B cell (primary cell): ENCODE measurements at regions not wholly inside any gene's neighbourhood (a gene's known extent, or its start where the extent isn't known, plus 50 kb on each side); places are given as distances from the start of the nearest gene placed in this dataset.

Experiments
- ATAC-seq: fragments of 200-7000 bp; cut with Tn5 transposase; one replicate; pipeline ENCODE4 v1.10.0; 2021; ENCODE audit warnings: low read depth, mild to moderate bottlenecking, moderate number of reproducible peaks, moderate library complexity
- CTCF ChIA-PET: fragments of 350-600 bp; sonication (Branson Sonifier 250); formaldehyde crosslinking; loops from one replicate; lab custom pipeline; 2021; ENCODE audit warnings: antibody characterized with exemption, inconsistent platforms; lab: Charles Lee
- POLR2A ChIA-PET: fragments of 350-600 bp; sonication (Branson Sonifier 250); formaldehyde crosslinking; loops from one replicate; lab custom pipeline; 2021; ENCODE audit warnings: antibody characterized with exemption; lab: Charles Lee
- DNase-seq: peaks from one replicate; pipeline ENCODE4 v3.0.0; 2013
- H2AFZ ChIP-seq: 2 replicates; pipeline ENCODE4 v1.6.1; 2012; ENCODE audit warnings: mild to moderate bottlenecking, low read depth, low read length; ENCODE audit not compliant: insufficient read depth, poor library complexity, severe bottlenecking
- H3K27ac ChIP-seq, 2 donors: 1 replicate in 1 of 2; 2 replicates in 1 of 2; pipeline ENCODE4 v1.5.1; 2012 to 2013; ENCODE audit warnings: low read length in 2 of 2, mild to moderate bottlenecking in 2 of 2, moderate library complexity in 1 of 2
- H3K27me3 ChIP-seq, 4 experiments: fragments of 200-600 bp in 1 of 4; sonication (generic) in 1 of 4; replicated peaks in 1 of 4; 1 replicate in 2 of 4; 2 replicates in 2 of 4; pipeline versions ENCODE4 v1.6.1 to v1.7.0; 2013 to 2016; ENCODE audit warnings: low read length in 3 of 4, mild to moderate bottlenecking in 2 of 4, mixed read lengths in 1 of 4, moderate library complexity in 1 of 4; ENCODE audit not compliant: insufficient read depth in 4 of 4, control insufficient read depth in 3 of 4; ENCODE audit errors: control extremely low read depth in 1 of 4
- H3K36me3 ChIP-seq, 2 experiments: replicated peaks in 1 of 2; 1 replicate in 1 of 2; 2 replicates in 1 of 2; pipeline versions ENCODE4 v1.6.1 to v1.7.1; 2013; ENCODE audit warnings: low read length in 1 of 2; ENCODE audit not compliant: insufficient read depth in 2 of 2, control insufficient read depth in 1 of 2; ENCODE audit errors: control extremely low read depth in 1 of 2, extremely low read depth in 1 of 2
- H3K4me1 ChIP-seq, 2 donors: fragments of 200-600 bp in 1 of 2; sonication (generic) in 1 of 2; 1 replicate in 1 of 2; 2 replicates in 1 of 2; pipeline versions ENCODE4 v1.5.1 to v1.6.1; 2013 to 2017; ENCODE audit warnings: low read length in 2 of 2; ENCODE audit not compliant: control insufficient read depth in 2 of 2, insufficient read depth in 2 of 2
- H3K4me2 ChIP-seq: replicated peaks from 2 replicates; pipeline ENCODE3; 2012; ENCODE audit warnings: mild to moderate bottlenecking, low read depth, low read length; ENCODE audit not compliant: poor library complexity, severe bottlenecking
- H3K4me3 ChIP-seq, 5 experiments: fragments of 200-600 bp in 1 of 5; sonication (generic) in 1 of 5; 1 replicate in 3 of 5; 2 replicates in 2 of 5; pipeline versions ENCODE4 v1.5.1 to v1.7.0; 2011 to 2016; ENCODE audit warnings: low read length in 4 of 5, mild to moderate bottlenecking in 4 of 5, low read depth in 2 of 5, control low read depth in 1 of 5, moderate library complexity in 1 of 5; ENCODE audit not compliant: insufficient read depth in 1 of 5; ENCODE audit errors: control extremely low read depth in 1 of 5, extremely low read depth in 1 of 5
- H3K79me2 ChIP-seq: fragments of 200-600 bp; sonication (generic); one replicate; pipeline ENCODE4 v1.6.0; 2016; ENCODE audit warnings: low read length; ENCODE audit not compliant: control insufficient read depth, insufficient read depth
- H3K9ac ChIP-seq: fragments of 200-600 bp; sonication (generic); 2 replicates; pipeline ENCODE4 v1.6.1; 2017; ENCODE audit warnings: mild to moderate bottlenecking, low read length, moderate library complexity
- H3K9me3 ChIP-seq, 3 donors: one replicate each; pipeline versions ENCODE4 v1.6.1 to v1.7.1; 2013; ENCODE audit warnings: low read length in 2 of 3; ENCODE audit not compliant: control insufficient read depth in 2 of 3, insufficient read depth in 1 of 3; ENCODE audit errors: control extremely low read depth in 1 of 3
- H4K20me1 ChIP-seq: 2 replicates; pipeline ENCODE4 v1.6.0; 2012; ENCODE audit warnings: mild to moderate bottlenecking, low read length; ENCODE audit not compliant: insufficient read depth, control insufficient read depth, poor library complexity, severe bottlenecking
- H3K27ac Mint-ChIP-seq: one replicate; pipeline ENCODE4 v1.8.0; 2021; ENCODE audit warnings: mixed read lengths
- H3K27me3 Mint-ChIP-seq: one replicate; pipeline ENCODE4 v1.8.0; 2021; ENCODE audit warnings: mixed read lengths
- H3K4me1 Mint-ChIP-seq: one replicate; pipeline ENCODE4 v1.8.0; 2021; ENCODE audit warnings: mixed read lengths
- H3K4me3 Mint-ChIP-seq: one replicate; pipeline ENCODE4 v1.8.0; 2021; ENCODE audit warnings: mixed read lengths
- H3K9me3 Mint-ChIP-seq: one replicate; pipeline ENCODE4 v1.8.0; 2022; ENCODE audit warnings: mixed read lengths; ENCODE audit not compliant: insufficient read depth
- EZH2 ChIP-seq: IDR thresholded peaks from 2 replicates; pipeline ENCODE4 v1.6.1; 2012; ENCODE audit warnings: borderline replicate concordance, low read depth, mild to moderate bottlenecking, moderate library complexity, low read length; ENCODE audit not compliant: insufficient read depth, poor library complexity, severe bottlenecking
- WGBS: methylation state at CpG from one replicate; pipeline ENCODE4 v1.1.5; 2013; ENCODE audit warnings: missing lambda C conversion rate; ENCODE audit not compliant: insufficient coverage; 5-methylcytosine and 5-hydroxymethylcytosine counted together
- intact Hi-C: fragments of 100-400 bp; cut with micrococcal nuclease; formaldehyde crosslinking; loops from one replicate; pipeline ENCODE4 v1.10.0; 2022
- TF ChIP-seq, protein P1 (sequence below): fragments of 200-600 bp; IDR thresholded peaks from one replicate; pipeline ENCODE4 v1.8.0; 2022; ENCODE audit warnings: antibody characterized with exemption, mild to moderate bottlenecking

DNA sequence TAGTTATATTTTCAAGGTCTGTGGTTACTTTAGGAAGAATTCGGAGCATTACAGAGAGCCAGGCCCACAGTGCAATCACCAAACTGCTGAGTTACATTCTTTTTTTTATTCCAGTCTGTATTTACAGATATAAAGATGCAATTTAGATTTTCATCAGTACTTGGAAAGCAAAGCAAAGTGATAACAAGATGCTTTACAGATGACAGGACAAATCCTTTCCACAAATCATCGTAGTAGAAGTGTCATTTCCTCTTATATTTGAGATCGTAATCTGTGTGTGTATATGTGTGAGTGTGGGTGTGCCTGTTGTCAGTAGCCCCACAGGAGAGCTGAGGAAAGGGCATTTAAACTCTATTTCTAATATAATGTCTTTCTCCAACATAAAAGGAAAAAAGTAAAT is 1893.7 kb downstream of the STIM2 start:
- Histone ChIP-seq H4K20me1 (no peaks in the 10 kb centered on the region), H3K4me3 (no peak overlapping the region), H3K4me1 (no peaks in the 10 kb centered on the region), H3K27me3 (no peaks in the 10 kb centered on the region), H3K79me2 (no peaks in the 10 kb centered on the region), H3K9ac (no peak overlapping the region), H3K27ac (no peak overlapping the region), H2AFZ (no peak overlapping the region), H3K9me3 (no peaks in the 10 kb centered on the region), H3K36me3 (no peaks in the 10 kb centered on the region), H3K4me2 (no peak overlapping the region)
- DNase-seq (no peak), ATAC-seq (no peak)
- POLR2A ChIA-PET = no interaction called here
- H3K4me3 Mint-ChIP-seq = no peak overlapping the region
- no peaks in the 10 kb centered on the region for H3K9me3 Mint-ChIP-seq
- H3K27me3 Mint-ChIP-seq = no peaks in the 10 kb centered on the region
- intact Hi-C loops = no loop called here
- H3K27ac Mint-ChIP-seq = no peak overlapping the region
- CTCF ChIA-PET = no interaction called here
- no peak for TF ChIP-seq EZH2
- TF ChIP-seq, protein P1, sequence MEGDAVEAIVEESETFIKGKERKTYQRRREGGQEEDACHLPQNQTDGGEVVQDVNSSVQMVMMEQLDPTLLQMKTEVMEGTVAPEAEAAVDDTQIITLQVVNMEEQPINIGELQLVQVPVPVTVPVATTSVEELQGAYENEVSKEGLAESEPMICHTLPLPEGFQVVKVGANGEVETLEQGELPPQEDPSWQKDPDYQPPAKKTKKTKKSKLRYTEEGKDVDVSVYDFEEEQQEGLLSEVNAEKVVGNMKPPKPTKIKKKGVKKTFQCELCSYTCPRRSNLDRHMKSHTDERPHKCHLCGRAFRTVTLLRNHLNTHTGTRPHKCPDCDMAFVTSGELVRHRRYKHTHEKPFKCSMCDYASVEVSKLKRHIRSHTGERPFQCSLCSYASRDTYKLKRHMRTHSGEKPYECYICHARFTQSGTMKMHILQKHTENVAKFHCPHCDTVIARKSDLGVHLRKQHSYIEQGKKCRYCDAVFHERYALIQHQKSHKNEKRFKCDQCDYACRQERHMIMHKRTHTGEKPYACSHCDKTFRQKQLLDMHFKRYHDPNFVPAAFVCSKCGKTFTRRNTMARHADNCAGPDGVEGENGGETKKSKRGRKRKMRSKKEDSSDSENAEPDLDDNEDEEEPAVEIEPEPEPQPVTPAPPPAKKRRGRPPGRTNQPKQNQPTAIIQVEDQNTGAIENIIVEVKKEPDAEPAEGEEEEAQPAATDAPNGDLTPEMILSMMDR = no peak
- WGBS = no CpG with 5 or more reads among the region's 3 CpGs
- H3K4me1 Mint-ChIP-seq = no peaks in the 10 kb centered on the region

DNA sequence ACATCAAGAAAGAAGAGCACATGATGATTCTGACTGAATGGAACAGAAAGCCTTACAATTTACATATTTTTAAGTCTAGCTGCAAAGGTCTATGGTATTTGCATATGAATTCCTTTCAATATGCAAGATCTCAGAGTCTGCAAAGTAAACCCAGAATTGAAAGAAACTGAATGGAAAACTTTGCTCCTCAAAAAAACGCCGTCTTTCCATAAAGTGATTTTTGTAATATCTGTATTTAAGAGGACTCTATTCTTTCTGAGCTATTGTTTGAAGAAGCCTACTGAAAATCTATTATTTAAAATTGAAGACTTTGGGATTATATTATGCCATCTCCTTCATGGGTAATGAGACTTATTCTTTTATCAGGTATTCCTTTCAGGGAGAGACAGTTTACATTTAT is 1894.4 kb downstream of the STIM2 start:
- DNase-seq (no peak), ATAC-seq (no peak)
- no CpG with 5 or more reads among the region's 2 CpGs for WGBS
- Mint-ChIP-seq H3K27me3 (no peaks in the 10 kb centered on the region), H3K9me3 (no peaks in the 10 kb centered on the region), H3K4me1 (no peaks in the 10 kb centered on the region), H3K27ac (no peak overlapping the region), H3K4me3 (no peak overlapping the region)
- H3K27ac ChIP-seq = no peak overlapping the region
- no peaks in the 10 kb centered on the region for H3K4me1 ChIP-seq
- no peaks in the 10 kb centered on the region for H3K36me3 ChIP-seq
- H3K4me3 ChIP-seq = no peak overlapping the region
- TF ChIP-seq EZH2 = no peak
- TF ChIP-seq, protein P1 = no peak
- CTCF ChIA-PET = no interaction called here
- H2AFZ ChIP-seq = no peak overlapping the region
- POLR2A ChIA-PET = no interaction called here
- no peak overlapping the region for H3K9ac ChIP-seq
- no peaks in the 10 kb centered on the region for H3K79me2 ChIP-seq
- no peaks in the 10 kb centered on the region for H3K9me3 ChIP-seq
- H4K20me1 ChIP-seq = no peaks in the 10 kb centered on the region
- intact Hi-C loops = no loop called here
- no peaks in the 10 kb centered on the region for H3K27me3 ChIP-seq
- no peak overlapping the region for H3K4me2 ChIP-seq
